AG10803 (cell line): ENCODE measurements at regions not wholly inside any gene's neighbourhood (a gene's known extent, or its start where the extent isn't known, plus 50 kb on each side); places are given as distances from the start of the nearest gene placed in this dataset.
"Not testable (repeated sequence)": the region's sequence is repeated elsewhere in the genome, so short reads cannot be mapped to it uniquely, and the experiment has no call there.

Source experiments
- DNase-seq: peaks from one replicate; pipeline ENCODE4 v3.0.0; 2010; ENCODE audit warnings: low read depth
- H3K4me3 ChIP-seq: 2 replicates; pipeline ENCODE4 v1.5.1; 2011; ENCODE audit warnings: mild to moderate bottlenecking, low read length, control low read depth

DNA sequence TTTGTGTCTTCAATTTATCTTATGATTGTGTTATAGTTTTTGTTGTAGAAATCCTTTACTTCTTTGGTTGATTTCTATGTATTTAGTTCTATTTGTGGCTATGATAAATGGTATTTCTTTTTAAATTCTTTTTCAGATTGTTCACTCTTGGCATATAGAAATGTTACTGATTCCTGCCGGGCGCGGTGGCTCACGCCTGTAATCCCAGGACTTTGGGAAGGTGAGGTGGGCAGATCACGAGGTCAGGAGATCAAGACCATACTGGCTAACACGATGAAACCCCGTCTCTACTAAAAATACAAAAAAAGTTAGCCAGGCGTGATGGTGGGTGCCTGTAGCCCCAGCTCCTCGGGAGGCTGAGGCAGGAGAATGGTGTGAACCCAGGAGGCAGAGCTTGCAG, 158.6 kb upstream of the TPTE start:
- not testable (repeated sequence) for H3K4me3 ChIP-seq, DNase-seq

DNA sequence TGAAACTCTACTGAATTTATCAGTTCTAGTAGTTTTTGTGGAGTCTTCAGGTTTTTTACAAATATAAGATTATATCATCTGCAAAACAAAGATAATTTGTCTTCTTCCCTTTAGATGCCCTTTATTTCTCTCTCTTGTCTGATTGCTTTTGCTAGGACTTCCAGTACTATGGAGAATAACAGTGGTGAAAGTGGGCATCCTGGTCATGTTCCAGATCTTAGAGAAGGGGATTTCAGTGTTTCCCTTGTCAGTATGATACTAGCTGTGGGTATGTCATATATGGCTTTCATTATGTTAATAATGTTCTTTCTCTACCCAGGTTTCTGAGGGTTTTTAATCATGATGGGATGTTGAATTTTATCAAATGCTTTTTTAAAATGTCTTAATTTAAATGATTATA, 158.1 kb upstream of the TPTE start:
- not testable (repeated sequence) for H3K4me3 ChIP-seq, DNase-seq

DNA sequence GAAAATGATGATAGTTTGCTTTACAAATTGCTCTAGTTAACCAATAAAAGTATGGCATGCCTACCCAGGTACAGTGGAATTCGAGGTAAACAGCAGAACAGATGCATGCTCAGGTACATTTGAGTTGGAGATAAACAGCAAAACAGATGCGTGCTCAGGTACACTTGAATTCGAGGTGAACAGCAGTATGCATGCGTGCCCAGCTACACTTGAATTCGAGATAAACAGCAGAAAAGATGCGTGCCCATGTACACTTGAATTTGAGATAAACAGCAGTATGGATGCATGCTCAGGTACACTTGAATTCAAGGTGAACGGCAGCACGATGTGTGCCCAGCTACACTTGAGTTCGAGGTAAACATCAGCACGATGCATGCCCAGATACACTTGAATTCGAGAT, 155.2 kb upstream of the TPTE start:
- DNase-seq, H3K4me3 ChIP-seq: not testable (repeated sequence)

DNA sequence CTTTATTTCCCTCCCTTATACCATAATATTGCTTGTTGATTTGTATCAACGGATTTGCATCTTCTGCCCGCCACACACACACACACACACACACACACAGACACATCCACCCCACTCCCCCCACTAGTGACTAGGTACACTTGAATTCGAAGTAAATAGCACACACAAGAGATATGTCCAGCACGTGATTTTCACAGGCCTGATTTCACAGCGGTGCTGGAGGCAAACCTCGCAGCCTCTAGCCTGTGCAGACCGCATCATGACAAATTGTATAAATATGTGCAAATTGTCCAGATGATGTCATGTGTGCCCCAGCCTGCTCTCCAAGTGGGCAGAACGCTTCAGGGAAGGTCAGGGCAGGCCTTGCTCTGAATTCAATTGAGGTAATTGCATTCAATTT, 153.8 kb upstream of the TPTE start:
- H3K4me3 ChIP-seq, DNase-seq: not testable (repeated sequence)

DNA sequence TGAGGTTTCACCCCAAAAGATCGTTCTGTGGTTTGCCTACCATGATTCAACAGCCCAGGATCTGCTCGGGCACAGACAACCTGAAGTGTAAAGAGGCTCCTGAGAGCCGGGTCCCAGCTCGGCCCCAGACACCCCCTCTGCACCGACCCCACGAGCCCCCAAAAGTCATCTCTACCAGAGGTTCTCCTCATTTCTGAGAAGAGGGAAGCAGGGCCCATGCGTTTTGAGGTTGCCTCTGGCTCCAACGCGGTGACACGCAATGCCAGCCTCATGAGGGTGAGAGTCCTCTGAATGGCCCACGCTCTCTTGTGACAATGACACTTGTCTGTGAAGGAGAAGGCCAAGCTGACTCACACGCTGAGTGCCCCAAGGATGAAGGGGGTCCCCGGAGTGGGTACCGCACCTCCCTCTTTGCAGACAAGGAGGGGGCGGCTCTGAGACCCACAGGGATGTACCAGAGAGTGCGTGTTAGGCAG, 153.0 kb upstream of the TPTE start:
- not testable (repeated sequence) for DNase-seq, H3K4me3 ChIP-seq

DNA sequence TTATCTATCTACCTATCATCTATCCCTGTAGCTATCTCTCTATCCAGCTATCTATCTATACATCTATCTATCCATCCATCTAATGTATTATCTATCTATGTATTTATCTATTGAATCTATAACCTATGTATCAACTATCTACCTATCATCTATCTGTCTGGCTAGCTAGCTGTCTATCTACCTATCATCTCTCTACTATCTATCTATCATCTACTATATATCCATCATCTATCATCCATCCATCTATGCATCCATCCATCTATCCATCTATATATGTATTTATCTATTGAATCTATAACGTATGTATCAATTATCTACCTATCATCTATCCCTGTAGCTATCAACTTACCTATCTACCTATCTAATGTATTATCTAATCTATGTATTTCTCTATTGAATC, 152.1 kb upstream of the TPTE start:
- H3K4me3 ChIP-seq, DNase-seq: not testable (repeated sequence)

DNA sequence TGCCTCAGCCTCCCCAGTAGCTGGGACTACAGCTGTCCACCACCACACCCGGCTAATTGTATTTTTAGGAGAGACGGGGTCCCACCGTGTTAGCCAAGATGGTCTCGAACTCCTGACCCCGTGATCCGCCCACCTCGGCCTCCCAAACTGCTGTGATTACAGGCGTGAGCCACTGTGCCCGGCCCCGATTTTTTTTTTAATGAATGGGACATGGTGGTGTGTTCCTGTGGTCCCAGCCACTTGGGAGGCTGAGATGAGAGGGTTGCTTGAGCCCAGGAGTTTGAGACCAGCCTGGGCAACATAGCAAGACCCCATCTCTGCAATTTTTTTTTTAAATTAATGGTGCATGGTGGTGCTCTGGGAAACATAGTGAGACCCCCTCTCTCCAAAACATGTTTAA, 143.6 kb upstream of the TPTE start:
- DNase-seq, H3K4me3 ChIP-seq: not testable (repeated sequence)

DNA sequence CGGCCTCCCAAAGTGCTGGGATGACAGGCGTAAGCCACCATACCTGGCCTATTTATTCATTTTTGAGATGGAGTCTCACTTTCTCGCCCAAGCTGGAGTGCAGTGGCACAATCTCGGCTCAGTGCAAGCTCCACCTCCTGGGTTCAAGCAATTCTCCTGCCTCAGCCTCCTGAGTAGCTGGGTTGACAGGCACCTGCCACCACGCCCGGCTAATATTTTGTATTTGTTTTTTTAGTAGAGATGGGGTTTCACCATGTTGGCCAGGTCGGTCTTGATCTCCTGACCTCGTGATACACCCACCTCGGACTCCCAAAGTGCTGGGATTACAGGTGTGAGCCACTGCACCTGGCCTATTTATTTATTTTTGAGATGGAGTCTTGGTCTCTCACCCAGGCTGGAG, 141.6 kb upstream of the TPTE start:
- not testable (repeated sequence) for DNase-seq, H3K4me3 ChIP-seq

DNA sequence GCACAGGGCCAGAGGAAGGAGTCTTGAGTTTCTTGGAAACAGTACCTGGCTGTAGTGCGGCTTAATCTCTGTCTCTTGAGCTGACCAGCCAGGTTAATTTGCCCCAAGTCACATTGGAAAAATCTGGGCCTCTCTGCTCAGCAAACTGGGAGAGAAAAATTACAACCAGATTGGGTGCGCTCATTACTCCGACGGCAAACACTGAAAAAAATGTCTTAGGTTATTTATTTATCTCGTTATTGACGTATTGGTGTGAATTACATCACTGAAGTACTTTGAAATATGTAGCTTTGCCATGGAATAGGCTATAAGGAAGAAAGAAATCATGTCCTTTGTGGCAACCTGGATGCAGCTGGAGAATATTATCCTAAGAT, 139.7 kb upstream of the TPTE start:
- H3K4me3 ChIP-seq, DNase-seq: not testable (repeated sequence)

DNA sequence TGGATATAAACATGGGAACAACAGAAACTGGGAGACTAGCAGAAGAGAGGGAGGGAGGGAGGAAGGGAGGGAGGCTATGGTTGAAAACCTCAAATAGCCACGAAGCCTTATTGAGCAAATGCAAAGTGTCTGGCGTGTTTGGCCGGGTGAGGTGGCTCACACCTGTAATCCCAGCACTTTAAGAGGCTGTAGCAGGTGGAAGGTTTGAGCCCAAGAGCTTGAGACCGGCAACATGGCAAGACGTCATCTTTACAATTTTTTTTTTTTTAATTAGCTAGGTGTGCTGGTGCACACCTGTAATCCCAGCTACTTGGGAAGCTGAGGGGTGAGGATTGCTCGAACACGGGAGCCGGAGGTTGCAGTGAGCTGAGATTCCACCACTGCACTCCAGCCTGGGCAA, 139.2 kb upstream of the TPTE start:
- not testable (repeated sequence) for DNase-seq, H3K4me3 ChIP-seq

DNA sequence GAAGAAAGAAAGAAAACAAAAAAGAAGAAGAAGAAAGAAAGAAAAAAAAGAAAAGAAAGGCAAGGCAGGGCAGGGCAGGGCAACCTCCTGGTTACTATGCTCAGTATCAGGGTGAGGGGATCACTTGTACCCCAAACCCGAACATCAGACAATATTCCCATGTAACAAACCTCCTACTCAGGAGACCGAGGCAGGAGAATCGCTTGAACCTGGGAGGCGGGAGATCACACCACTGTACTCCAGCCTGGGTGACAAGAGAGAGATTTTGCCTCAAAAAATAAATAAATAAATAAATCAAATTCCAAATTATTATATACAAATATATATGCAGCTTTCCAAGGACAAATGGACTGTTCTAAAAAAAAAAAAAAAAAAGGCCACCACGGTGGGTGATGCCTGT, 138.8 kb upstream of the TPTE start:
- H3K4me3 ChIP-seq, DNase-seq: not testable (repeated sequence)

DNA sequence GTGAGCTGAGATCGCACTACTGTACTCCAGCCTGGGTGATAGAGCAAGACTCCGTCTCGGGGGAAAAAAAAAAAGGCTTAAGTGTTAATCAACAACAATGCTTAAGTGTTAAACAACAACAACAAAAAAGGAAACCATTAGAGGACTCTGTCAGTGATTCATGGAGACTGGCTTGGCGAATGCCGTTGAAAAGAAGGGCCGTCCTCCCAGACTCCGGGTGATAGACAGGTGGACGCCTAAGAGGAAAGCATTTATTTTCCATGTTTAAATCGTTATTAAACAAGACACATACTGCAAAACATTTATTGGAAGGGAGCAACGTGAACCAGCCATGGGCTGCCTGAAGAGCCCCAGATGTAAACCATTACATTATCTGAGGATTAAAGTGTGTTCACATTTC, 137.8 kb upstream of the TPTE start:
- not testable (repeated sequence) for DNase-seq, H3K4me3 ChIP-seq

DNA sequence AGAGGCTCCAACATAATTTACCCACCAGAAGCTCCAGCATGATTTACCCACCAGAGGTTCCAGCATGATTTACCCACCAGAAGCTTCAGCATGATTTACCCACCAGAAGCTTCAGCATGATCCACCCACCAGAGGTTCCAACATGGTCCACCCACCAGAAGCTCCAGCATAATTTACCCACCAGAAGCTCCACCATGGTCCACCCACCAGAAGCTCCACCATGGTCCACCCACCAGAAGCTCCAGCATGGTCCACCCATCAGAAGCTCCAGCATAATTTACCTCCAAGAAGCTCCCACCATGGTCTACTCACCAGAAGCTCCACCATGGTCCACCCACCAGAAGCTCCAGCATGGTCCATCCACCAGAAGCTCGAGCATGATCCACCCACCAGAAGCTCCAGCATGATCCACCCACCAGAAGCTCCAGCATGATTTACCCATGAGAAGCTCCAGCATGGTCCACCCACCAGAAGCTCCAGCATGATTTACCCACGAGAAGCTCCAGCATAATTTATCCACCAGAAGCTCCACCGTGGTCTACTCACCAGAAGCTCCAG, 137.0 kb upstream of the TPTE start:
- H3K4me3 ChIP-seq, DNase-seq: not testable (repeated sequence)

DNA sequence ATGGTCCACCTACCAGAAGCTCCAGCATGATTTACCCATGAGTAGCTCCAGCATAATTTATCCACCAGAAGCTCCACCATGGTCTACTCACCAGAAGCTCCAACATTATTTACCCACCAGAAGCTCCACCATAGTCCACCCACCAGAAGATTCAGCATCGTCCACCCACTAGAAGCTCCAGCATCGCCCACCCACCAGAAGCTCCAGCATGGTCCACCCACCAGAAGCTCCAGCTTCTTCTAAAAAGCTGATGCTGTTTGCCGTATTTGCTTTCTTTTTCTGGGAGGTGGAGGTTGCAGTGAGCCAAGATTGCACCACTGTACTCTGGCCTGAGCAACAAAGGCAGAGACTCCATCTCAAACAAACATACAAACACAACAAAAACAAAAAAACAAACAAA, 136.2 kb upstream of the TPTE start:
- DNase-seq, H3K4me3 ChIP-seq: not testable (repeated sequence)

DNA sequence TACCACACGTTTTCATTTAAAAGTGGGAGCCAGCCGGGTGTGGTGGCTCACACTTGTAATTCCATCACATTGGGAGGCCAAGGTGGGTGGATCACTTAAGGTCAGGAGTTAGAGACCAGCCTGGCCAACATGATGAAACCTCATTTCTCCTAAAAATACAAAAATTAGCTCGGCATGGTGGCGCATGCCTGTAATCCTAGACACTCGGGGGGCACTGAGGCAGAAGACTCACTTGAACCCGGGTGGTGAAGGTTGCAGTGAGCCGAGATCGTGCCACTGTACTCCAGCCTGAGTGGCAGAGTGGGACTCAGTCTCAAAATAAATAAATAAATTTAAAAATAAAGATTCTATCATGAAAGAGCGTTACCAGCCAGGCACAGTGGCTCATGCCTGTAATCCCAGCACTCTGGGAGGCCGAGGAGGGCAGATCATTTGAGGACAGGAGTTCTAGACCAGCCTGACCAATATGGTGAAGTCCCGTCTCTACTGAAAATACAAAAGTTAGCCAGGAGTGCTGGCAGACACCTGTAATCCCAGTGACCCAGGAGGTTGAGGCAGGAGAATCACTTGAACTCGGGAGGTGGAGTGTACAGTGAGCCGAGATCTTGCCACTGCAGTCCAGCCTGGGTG, 135.4 kb upstream of the TPTE start:
- H3K4me3 ChIP-seq, DNase-seq: not testable (repeated sequence)

DNA sequence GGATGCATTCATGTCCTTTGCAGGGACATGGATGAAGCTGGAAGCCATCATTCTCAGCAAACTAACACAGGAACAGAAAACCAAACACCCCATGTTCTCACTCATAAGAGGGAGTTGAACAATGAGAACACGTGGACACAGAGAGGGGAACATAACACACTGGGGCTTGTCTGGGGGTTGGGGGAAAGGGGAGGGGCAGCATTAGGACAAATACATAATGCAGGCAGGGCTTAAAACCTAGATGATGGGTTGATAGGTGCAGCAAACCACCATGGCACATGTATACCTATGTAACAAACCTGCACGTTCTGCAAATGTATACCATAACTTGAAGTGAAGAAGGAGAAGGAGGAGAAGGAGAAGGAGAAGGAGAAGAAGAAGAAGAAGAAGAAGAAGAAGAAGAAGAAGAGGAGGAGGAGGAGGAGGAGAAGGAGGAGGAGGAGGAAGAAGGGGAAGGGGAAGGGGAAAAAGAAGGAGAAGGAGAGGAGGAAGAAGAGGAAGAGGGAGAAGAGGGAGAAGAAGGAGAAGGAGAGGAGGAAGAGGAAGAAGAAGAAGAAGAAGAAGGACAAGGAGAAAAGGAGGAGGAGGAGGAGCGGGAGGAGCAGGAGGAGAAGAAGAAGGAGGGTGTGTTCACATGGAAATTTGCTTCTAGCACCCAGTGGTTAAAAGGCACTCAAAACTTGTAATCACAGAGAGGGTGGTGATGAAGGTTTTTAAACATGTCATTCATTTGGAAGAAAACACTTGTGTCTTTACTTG, 133.5 kb upstream of the TPTE start:
- DNase-seq, H3K4me3 ChIP-seq: not testable (repeated sequence)

DNA sequence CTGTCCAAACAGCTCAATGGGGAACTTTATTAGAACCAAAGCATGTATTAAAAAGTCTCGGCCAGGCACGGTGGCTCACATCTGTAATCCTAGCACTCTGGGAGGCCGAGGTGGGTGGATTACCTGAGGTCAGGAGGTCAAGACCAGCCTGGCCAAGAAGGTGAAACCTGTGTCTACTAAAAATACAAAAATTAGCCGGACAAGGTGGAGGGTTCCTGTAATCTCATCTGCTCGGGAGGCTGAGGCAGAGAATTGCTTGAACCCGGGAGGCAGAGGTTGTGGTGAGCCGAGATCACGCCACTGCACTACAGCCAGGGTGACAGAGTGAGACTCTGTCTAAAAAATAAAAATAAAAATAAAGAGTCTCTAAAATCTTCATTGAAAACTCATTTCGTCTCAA, 132.8 kb upstream of the TPTE start:
- not testable (repeated sequence) for DNase-seq, H3K4me3 ChIP-seq

DNA sequence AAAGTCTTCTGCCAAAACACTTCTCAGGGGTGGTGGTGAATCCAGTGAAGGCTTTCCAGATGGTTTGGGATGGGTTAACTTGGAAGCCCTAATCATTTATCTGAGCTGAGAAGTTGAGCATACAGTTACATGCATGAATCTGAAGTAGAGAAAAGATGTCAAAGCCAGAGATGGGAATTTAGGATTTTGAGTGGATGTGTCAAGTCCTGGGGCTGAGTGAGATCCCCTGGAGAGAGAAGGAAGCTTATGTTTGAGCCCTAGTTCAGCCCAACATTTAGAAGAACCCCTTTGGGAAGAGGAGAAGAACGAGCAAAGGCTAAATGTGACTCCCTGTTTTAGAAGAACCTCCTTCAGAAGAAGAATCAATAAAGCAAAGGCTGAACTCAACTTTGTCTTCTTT, 129.1 kb upstream of the TPTE start:
- not testable (repeated sequence) for DNase-seq, H3K4me3 ChIP-seq

DNA sequence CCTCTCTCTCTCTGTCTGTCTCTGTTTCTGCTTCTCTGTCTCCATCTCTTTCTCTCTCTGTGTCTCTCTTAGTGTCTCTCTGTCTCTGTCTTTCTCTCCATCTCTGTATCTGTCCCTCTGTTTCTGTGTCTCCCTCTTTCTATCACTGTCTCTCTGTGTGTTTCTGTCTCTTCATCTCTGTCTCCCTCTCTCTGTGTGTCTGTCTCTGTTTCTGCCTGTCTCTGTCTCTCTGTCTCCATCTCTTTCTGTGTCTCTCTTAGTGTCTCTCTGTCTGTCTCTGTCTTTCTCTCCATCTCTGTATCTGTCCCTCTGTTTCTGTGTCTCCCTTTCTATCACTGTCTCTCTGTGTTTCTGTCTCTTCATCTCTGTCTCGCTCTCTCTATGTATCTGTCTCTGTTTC, 125.4 kb upstream of the TPTE start:
- not testable (repeated sequence) for H3K4me3 ChIP-seq, DNase-seq

DNA sequence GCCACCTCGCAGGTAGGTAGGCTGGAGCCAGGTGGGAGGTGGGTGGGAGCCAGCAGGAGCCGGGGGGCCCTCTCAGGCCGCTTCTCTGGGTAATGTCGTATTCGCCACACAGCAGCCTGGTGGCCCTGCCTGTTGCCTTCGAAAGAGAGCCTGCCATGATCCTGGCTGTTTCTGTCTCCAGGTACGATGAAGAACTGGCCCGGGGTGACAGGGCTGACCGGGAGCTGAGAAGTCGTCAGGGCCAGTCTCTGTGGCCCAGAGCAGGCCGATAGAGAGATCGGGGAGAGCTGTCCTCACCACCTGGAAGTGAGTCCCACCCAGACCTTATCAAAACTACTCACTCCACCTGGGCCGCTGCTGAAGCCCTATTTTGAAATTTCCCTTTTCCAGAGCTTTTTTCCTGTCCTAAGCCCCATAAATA, 123.9 kb upstream of the TPTE start:
- not testable (repeated sequence) for H3K4me3 ChIP-seq, DNase-seq
